HG03442 (cell line): ENCODE measurements at regions not wholly inside any gene's neighbourhood (a gene's known extent, or its start where the extent isn't known, plus 50 kb on each side); places are given as distances from the start of the nearest gene placed in this dataset.
A peak's percentile ranks its signal among the peaks of the same experiment; 100 is the strongest.

Experiments
- ATAC-seq: cut with Tn5 transposase; IDR thresholded peaks from one replicate; pipeline ENCODE4 v1.9.1; 2021; ENCODE audit warnings: mild to moderate bottlenecking, moderate library complexity; ENCODE audit not compliant: unreplicated experiment

DNA sequence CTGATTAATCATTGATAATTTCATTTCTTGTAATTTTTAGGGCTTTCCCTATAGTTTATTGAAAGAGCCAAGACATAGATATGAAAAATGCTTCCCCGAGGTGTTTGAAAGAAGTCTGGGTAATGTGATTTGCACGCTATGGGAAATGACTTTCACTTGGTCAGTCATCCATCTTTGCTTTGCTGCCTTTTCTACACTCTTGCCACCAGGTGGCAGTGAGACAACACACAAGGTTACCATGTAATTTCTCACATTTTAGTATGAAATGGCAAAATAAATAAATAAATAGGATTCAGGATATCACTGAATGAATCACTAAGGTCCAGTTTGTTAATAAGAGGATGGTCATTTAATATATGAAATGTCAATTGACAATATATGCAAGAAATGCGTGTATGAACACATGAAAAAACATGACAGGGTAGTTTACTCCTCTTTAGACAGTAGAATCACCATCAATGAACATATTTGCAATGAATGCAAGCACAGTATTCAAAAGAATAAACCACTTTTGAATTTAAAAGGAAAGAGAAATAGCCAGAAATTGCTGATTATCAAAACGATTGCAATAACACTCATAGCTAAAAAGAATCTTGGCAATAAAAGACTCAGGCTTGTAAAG, 52.2 kb upstream of the KCNH7 start:
- ATAC-seq = peak; percentile 98

DNA sequence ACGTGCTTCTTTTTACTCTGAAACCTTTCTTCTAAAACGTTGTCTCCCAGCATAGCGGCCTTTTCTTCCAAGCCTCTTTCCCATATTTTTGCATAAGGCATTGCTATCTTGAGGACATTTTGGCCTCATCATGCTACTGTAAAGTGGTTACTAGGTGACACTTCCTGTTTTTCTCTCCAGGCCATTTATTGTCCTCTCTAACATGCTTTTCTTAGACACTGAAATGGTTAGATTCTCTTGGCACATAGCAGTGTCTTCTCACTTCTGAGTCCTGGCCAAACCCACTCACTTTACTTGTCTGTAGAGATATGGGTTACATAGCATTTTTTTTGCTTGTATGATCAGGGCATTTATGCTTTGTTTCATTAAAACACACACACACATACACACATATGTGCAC, 50.1 kb upstream of the KCNH7 start:
- no peak for ATAC-seq
